NCI-H2107 treated with DMSO at 0.1 percent for 48 hours (cell line): ENCODE measurements at regions not wholly inside any gene's neighbourhood (a gene's known extent, or its start where the extent isn't known, plus 50 kb on each side); places are given as distances from the start of the nearest gene placed in this dataset.
"Not testable (repeated sequence)": the region's sequence is repeated elsewhere in the genome, so short reads cannot be mapped to it uniquely, and the experiment has no call there.

Experiments used
- DNase-seq: peaks from one replicate; lab custom pipeline; 2025; ENCODE audit not compliant: unreplicated experiment; lab: John Stamatoyannopoulos, UW

DNA sequence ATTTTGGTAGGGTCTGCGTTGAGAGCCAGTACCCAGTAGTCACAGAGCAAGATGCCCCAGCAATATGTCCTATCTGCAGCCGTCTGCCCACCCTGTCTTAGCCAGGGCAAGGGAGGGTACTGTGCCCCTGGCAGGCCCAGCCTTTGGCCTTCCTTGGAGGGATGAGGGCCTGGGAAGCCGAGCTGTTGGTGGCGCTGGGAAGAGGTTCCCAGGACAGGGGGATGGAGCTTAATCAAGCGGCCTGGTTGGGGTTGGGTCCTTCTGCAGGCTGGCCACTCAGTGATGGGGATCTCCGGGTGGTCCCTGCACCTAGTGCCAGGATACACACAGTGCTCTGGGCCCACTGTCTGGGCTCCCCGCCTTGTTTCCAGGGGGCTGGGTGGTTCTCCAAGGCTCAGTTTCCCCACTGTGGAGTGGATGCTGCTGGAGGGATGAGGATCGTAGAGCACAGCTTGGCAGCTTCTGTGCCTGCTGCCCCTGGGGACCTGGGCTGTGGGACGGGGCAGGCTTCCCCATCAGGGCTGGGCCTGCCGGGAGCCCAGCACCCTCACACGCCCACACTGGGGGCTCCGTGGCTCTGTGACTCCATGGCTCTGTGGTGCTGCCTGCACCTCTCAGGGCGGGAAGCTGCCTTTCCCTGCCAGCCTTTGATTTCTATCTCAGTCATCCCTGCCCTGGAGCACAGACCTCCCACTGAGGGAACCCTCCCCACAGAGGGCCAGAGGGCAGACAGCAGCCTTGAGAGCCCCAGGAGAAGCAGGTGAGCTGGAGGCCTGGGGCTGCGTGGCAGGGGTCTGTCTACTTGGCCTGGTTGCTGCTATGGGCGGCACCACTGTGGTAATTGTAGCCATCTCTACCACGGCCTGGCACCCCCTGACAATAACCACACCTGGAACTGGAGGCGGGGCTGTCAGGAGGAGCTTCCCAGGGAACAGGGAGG, 357.0 kb downstream of the TMEM121 start:
- no peak for DNase-seq

- not testable (repeated sequence) for DNase-seq
Observed at GRCh38 chr14:105884192-105884807, 357.9 kb downstream of the TMEM121 start.

DNA sequence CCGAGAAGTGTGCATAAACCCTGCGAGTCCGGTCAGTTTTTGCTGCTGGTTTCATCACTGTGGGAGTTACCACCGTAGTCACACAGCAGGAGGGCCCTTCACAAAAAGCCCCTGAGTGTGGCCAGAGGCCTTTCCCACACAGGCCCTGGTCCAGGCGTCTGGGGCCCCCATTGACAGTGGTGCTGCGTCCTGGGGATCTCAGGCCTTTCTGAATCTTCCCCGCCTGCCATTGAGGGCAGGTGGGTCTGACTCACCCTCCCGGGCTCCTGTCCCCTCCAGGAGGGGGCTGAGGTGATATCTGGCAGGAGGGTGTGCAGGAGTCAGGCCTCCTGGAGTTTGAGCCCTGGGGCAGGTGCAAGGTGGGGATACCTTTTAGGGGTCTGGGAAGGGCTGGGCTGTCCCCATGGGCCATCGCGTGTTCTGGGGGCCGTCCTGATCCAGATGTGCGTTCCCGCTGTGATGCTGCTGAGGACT, 358.5 kb downstream of the TMEM121 start:
- DNase-seq: no peak

DNA sequence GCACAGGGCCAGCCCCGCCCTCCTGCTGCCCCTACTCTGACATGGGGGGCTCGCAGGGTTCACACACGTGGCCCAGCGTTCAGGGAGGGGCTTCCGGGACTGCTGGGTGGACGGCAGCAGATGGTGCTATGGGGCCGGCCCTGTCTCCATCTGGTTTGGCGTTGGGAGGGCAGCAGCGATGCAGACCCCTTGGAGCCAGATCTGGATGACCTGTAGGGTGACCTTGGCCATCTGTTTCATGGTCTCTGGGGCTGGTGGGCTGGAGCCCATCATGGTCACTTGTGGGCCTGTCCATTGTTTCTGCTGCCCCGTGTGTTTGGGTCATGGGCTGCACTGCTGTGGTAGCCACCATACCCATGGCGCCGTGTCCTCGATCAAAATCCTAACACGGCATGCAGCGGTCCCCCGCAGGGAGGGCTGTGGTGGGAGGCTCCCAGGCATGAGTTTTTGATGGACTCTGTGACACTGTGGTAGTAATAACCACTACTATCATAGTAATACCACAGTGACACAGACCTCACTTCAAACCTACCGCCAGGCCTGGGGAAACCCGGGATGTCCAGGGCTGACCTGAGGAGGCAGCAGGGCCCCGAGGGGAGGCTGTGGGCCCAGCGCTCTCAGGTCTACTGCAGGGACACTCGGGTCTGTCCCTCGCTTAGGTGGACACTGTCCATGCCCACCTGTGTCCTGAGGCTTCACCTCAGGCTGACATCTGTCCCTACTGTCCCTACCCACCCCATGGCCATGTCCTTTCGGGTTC, 359.4 kb downstream of the TMEM121 start:
- DNase-seq: no peak

DNA sequence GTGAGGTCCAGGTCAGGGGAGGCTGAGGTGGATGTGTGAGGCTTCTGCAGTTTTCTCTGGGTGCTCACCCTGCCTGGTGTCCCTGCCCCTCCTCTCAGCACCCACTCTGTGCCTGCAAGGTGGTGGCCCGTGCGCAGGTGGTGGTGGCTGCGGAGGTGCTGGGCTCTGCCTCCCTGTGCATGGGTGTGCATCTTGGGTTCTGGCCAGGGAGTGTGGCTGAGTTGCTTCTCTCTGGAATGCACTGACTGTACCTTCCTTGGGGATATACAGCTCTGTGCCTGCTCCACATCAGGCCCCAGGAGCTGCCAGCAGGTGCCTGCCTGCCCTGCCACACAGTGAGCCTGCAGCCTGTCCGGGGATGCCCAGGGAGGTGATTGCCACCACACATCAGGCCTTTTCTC, 360.4 kb downstream of the TMEM121 start:
- DNase-seq: not testable (repeated sequence)

- no peak for DNase-seq
Observed at GRCh38 chr14:105887692-105888091, 361.3 kb downstream of the TMEM121 start.

GRCh38 chr14:105888151-105888550, 361.8 kb downstream of the TMEM121 start:
- no peak for DNase-seq

DNA sequence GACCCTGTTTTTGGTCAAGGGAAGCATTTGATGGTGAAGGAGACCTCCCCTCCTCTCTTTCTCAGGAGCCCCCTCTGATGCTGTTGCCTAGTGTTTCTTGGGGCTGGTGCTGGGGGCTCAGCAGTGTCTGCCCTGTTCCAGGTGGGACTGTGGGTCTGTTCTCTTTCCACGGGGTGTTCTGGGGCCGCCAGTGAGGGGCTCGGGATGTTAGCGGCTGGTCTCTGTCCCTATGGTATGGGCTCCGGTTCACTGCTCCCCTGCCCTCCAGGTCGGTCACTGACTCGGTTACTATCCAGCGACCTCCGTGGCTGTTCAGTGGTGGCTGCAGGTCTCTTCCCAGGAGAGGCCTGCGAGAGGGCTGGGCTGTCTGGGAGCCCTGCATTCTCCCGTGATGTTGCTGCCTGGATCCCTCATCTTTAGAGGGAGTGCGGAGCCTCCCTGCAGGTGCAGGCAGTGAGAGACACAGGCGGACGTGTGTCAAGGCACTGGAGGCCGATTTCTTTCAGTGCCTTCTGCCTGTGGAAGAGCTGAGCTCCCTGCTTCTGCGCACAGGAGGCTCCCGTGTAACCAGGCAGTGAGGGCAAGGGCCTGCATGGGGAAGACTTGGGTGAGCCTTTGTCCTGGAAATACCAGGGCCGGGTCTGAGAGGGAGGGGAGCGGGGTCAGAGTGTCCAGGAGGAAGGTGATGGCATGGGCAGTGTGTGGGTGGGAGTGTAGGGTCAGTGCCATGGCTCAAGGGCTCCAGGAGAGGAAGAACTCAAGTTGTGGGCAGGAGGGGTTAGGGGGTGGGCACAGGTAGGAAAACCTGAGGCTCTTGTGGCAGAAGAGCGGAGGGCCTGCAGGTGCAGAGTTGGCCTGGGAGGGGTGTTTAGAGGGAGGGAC, 362.6 kb downstream of the TMEM121 start:
- no peak for DNase-seq

- DNase-seq: no peak
Observed at GRCh38 chr14:105889666-105890473, 363.5 kb downstream of the TMEM121 start.

GRCh38 chr14:105890474-105891220, 364.3 kb downstream of the TMEM121 start:
- DNase-seq: no peak

- no peak for DNase-seq
Observed at GRCh38 chr14:105891221-105891602, 364.8 kb downstream of the TMEM121 start.

DNA sequence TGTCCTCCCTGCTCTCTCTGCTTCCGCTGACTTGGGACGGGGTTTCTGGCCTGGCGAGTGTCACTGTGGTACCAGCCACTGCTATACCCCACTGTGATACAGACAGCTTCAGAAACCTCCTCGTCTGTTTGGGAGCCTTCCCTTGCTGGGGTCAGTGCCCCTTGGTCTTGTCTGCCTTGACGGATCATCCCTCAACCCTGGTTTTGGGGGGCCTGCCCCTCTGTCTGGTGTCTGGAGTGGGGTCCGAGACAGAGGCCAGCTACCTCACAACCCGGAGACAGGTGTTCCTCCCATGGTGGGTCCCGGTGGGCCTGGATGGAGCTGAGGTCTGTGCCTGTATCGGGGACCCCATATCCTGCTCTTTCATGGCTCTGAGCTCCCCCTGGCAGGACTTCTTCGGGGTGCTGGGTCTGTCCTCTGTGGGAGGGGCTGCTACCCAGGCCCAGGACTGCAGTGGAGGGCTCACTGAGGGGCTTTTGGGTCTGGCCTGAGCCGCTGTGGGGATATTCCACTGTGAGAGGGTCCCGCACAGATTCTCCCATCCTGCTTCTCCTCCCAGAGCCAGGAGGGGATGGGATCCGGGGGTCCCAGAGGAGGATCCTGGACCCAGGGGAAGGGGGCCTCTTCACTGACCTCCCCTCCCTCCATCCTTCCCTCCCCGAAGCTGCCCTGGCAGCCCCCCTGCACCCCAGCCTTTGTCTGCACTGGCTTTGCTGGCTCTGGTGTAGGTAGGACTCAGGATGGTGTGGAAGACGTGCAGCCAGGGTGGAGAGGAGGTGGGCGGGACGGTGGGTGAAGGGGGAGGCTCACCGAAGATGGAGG, 365.5 kb downstream of the TMEM121 start:
- no peak for DNase-seq

- not testable (repeated sequence) for DNase-seq
Observed at GRCh38 chr14:105892453-105893441, 366.4 kb downstream of the TMEM121 start.

DNA sequence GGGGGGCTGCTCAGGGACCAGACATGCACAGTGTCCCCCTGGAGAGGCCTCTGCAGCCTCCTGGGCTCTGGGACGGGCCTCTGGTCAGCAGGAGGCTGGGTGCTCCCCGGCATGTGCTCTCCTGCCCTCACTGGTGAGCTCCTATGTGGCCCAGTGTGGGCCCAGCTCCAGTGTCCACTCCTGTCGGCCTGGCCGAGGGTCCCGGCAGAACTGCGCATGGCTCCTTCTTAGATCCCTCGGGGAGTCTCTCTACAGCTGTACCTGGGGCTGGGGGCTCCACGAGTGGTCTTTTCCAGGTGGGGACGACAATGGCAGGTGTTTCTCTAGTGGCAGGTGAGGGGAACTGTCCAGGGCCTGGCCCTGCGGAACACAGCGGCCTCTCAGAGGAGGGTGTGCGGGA, 367.3 kb downstream of the TMEM121 start:
- DNase-seq: not testable (repeated sequence)

DNA sequence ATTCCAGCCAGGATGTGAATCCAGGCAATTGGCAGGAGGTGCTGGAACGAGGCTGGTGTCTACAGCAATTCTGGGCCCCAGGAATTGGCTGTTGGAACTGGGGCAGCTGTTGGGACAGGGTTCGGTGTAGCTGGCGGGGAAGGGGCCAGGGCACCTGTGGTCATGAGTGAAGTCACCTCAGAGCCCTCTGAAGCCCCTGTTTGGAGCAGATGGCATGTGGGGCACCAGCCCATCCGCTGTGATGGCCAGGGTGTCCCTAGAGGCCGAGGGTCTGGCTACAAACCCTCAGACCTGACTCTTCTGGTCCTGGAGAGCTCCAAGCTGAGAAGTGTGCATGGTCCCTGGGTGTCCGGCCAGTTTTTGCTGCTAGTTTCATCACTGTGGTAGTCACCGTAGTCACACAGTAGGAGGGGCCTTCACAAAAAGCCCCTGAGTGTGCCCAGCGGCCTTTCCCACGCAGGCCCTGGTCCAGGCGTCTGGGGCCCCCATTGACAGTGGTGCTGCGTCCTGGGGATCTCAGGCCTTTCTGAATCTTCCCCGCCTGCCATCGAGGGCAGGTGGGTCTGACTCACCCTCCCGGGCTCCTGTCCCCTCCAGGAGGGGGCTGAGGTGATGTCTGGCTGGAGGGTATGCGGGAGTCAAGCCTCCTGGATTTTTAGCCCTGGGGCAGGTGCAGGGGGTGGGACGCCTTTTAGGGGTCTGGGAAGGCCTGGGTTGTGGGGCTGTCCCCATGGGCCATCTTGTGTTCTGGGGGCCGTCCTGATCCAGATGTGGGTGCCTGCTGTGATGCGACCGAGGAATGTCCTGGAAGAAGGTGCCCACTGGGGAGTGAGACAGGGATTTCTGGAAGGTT, 368.0 kb downstream of the TMEM121 start:
- no peak for DNase-seq
